ENCODE measurements at regions not wholly inside any gene's neighbourhood (a gene's known extent, or its start where the extent isn't known, plus 50 kb on each side); places are given as distances from the start of the nearest gene placed in this dataset.

- TF ChIP-seq POLR2A (IDR thresholded peaks at IDR 0.05) = no peak
- TF ChIP-seq CTCF (IDR thresholded peaks at IDR 0.05) = no peak
Measured at GRCh38 chr1:99496067-99496466, 149.8 kb upstream of the PALMD start.

All from adrenal gland (tissue), 5 donors.